ENCODE measurements at regions not wholly inside any gene's neighbourhood (a gene's known extent, or its start where the extent isn't known, plus 50 kb on each side); places are given as distances from the start of the nearest gene placed in this dataset.

DNA sequence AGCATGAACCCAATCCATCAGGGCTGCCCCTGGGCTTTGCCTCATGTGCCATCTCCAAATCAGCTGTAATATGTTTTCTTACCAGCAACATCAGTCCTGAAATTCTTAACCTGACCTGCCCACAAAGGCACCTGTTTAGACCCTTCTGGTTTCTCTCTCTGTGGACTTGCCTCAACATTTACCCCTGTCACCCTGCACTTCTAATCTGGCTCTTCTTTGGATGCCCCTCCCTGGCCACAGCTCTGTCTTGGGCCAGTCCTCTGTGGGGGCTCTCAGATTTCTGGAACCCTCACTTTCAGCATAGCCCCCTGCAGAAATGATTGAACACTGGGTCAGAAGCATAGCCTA lies 168.7 kb upstream of the STAC start:
- TF ChIP-seq, protein P1, sequence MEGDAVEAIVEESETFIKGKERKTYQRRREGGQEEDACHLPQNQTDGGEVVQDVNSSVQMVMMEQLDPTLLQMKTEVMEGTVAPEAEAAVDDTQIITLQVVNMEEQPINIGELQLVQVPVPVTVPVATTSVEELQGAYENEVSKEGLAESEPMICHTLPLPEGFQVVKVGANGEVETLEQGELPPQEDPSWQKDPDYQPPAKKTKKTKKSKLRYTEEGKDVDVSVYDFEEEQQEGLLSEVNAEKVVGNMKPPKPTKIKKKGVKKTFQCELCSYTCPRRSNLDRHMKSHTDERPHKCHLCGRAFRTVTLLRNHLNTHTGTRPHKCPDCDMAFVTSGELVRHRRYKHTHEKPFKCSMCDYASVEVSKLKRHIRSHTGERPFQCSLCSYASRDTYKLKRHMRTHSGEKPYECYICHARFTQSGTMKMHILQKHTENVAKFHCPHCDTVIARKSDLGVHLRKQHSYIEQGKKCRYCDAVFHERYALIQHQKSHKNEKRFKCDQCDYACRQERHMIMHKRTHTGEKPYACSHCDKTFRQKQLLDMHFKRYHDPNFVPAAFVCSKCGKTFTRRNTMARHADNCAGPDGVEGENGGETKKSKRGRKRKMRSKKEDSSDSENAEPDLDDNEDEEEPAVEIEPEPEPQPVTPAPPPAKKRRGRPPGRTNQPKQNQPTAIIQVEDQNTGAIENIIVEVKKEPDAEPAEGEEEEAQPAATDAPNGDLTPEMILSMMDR (IDR thresholded peaks at IDR 0.05; ENCODE audit: low read depth, low read length), result no peak
- no peak for TF ChIP-seq EZH2phosphoT487 (IDR thresholded peaks at IDR 0.05; ENCODE audit: low read depth)

Measured in OCI-LY3 (cell line).